Fibroblast of skin of right biceps (primary cell): ENCODE measurements at regions not wholly inside any gene's neighbourhood (a gene's known extent, or its start where the extent isn't known, plus 50 kb on each side); places are given as distances from the start of the nearest gene placed in this dataset.
"Not testable (repeated sequence)": the region's sequence is repeated elsewhere in the genome, so short reads cannot be mapped to it uniquely, and the experiment has no call there.

Experiments
- DNase-seq: peaks from one replicate; pipeline ENCODE4 v3.0.0-alpha.2; 2013

DNA sequence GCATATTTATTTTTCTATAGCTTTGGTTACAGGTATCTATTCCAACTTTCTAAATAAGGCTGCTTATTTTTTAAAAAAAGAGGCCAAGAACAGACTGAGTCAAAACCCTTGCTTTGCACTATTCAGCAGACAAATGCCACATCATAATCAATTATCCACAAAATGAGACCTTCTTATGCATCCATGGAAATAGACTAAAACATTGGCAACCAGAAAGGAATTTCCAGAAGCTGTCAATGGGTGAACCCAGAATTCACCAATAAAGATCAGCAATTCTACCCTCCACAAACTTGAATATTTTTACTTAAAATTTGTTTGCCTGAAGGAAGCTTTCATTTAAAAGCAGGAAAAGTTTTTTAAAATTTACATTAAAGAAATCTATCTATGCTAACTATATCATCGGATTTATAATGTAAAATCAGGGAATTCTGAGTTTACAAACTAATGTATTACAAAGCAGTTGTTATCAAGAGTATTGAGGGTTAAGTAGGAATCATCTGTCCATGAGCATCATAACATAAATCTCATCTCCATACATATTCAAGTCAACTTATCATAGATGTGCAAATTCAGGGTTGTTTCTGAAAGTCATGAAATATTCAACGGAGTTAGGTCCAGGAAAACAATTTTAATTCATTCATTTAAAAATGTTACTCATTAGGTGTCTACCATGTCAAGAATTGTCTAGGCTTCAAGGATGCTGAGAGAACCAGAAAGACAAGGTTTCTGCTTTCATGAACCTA lies 548.0 kb downstream of the SATB2 start:
- no peak for DNase-seq

- no peak for DNase-seq
These were observed 551.7 kb downstream of the SATB2 start for GRCh38 chr2:198905881-198906612.

- DNase-seq = no peak
These were observed 555.8 kb downstream of the SATB2 start for GRCh38 chr2:198901894-198902293.

DNA sequence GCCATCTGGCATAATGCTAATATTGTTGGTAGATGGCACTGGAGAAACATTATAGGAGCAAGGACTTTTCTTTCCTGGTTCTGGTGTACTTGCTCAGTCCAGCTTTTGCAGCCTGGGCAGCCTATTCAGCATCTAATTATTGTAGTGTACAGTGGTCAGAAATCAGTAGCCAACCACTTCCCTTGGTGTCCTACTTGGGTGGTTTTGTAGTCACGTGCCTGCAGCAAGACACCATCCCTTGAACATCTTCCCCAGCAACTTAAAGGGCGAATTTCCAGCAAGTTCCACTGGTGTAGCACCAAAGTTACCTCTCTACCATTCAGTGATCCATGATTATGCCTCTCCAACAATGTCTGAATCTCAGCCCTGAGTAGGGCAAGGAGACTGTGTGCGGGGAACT lies 557.6 kb downstream of the SATB2 start:
- DNase-seq = no peak

DNA sequence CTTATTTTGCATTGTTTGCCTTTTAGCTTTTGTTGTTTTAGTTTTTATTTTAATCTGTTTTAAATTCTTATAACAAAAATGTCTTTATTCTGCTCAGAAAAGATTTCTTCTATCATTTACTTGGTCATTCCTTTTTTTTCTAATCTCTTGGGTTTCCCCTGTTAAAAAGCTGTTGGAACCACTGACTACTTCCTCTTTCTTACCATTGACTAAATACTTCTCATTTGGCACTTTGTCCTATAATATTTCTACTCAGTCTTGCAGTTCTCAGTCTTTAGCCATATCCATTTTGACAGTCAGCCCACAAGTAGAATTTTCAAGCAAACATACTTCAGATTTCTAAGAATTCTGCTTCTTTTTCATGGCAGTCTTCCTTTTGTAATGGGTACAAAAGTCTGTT lies 567.2 kb downstream of the SATB2 start:
- DNase-seq = no peak

- peak; percentile 51 for DNase-seq
These were observed 574.1 kb downstream of the SATB2 start for GRCh38 chr2:198883604-198884003.

GRCh38 chr2:198880986-198881385 lies 576.8 kb downstream of the SATB2 start:
- peak; percentile 17 for DNase-seq

- no peak for DNase-seq
These were observed 577.3 kb downstream of the SATB2 start for GRCh38 chr2:198880421-198880820.

DNA sequence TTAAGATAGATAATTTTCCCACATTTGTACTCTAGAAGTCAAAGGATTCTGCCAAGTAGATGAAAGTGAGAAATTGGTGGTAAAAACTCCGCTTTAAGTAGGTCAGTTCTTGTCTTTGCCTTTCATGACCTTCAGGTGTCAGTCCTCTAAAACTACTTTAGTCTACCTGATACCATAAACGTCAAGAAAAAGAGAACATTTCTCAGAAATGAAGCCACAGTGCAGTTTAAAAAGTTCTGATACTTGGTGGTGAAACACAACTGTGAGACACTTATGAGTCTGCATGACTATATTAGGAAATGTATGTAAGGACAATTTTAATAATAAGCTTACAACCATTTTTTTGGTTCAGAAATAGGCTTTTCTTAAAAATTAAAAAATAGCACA lies 583.3 kb downstream of the SATB2 start:
- peak; percentile 17 for DNase-seq

GRCh38 chr2:198873503-198874471 lies 584.0 kb downstream of the SATB2 start:
- DNase-seq = peak; percentile 89

GRCh38 chr2:198863655-198864054 lies 594.1 kb downstream of the SATB2 start:
- peak; percentile 22 for DNase-seq

- no peak for DNase-seq
These were observed 596.7 kb downstream of the SATB2 start for GRCh38 chr2:198861080-198861479.

DNA sequence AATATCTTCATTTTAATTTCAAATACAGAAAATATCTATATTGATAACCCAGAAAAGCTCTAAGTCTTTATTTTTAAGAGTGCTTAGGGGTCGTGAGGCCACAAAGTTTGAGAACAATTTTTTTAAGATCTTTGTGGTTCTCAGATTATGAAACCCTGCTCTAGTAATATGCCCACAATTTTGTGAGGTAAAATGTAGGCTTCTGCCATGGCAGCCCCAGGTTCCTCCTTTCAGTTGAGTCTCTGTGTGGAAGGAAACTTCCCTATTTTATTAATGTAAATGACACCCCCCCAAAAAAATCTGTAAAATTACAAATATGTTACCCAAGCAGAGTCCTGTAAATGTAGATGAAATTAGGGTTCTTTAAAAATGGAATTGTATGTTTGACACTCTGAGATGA lies 600.5 kb downstream of the SATB2 start:
- no peak for DNase-seq

DNA sequence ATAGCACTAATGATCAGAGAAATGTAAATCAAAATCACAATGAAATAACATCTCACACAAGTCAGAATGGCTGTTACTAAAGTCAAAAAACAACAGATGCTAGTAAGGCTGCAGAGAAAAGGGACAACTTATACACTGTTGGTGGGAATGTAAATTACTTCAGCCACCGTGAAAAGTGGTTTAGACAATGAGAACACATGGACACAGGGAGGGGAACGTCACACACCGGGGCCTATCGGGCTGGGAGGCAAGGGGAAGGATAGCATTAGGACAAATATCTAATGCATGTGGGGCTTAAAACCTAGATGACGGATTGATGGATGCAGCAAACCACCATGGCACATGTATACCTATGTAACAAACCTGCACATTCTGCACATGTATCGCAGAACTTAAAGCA lies 602.0 kb downstream of the SATB2 start:
- DNase-seq = not testable (repeated sequence)

GRCh38 chr2:198852248-198852647 lies 605.5 kb downstream of the SATB2 start:
- no peak for DNase-seq

GRCh38 chr2:198825534-198825933 lies 632.2 kb downstream of the SATB2 start:
- DNase-seq = no peak

DNA sequence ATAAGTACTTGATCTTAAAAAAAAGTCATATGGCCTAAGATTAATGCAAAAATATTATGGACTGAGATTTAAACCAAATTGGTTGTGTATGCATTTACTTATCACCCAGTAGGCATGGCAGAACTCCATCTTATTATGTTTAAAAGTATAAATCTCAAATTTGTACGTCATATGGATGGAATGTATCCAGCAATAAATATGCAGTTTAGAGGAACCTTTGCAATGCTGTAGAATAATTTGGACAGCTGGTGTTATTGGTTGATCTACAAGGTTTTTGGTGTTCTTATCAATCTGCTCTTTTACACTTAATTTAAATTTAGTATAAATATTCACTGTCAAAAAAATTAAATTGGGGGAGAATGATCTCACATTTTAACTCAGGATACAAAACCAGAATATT lies 640.2 kb downstream of the SATB2 start:
- no peak for DNase-seq

GRCh38 chr2:198815626-198816025 lies 642.1 kb downstream of the SATB2 start:
- DNase-seq = no peak

GRCh38 chr2:198811198-198811597 lies 646.5 kb downstream of the SATB2 start:
- DNase-seq = no peak

DNA sequence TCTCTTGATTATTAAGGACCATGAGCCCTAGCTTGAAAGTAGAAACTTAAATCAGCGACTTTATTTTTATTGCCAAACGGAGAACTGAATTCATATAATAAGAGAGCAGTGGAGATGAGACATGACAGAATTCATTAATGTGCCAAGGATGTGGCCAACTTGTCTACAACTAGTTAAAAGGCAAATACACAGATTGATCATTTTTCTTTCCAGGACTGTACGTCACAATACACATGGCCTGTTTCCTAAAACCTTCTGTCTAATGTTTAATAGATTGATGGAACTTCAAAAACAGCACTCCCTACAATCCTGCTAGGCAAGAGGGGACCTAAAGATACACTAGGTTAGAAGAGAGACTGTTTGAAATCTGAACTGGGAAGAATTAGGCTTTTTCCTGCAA lies 647.8 kb downstream of the SATB2 start:
- DNase-seq = no peak

GRCh38 chr2:198807131-198807530 lies 650.6 kb downstream of the SATB2 start:
- peak; percentile 75 for DNase-seq

- no peak for DNase-seq
These were observed 662.3 kb downstream of the SATB2 start for GRCh38 chr2:198795419-198795818.

DNA sequence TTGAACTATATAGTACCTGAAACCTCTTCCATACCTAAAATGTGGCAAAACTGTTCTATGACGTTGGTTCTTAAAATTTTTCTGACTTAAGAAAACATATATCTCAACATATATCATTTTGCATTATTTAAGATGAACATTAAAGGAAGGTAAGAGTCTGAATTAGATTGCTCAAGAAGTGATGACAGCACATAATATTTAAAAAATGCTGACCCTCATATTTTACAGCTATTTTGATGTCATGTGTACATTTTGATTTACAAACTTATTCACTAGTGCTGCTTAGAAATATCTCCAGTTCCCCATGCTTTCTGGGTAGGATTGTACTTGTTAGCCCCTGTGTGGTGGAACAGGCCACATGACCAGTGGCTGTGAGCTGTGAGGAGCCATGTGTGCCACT lies 666.1 kb downstream of the SATB2 start:
- no peak for DNase-seq
